SK-N-MC (cell line): ENCODE measurements at regions not wholly inside any gene's neighbourhood (a gene's known extent, or its start where the extent isn't known, plus 50 kb on each side); places are given as distances from the start of the nearest gene placed in this dataset.
"Not testable (repeated sequence)": the region's sequence is repeated elsewhere in the genome, so short reads cannot be mapped to it uniquely, and the experiment has no call there.

Source experiments
- DNase-seq: peaks from one replicate; pipeline ENCODE4 v3.0.0-alpha.2; 2011; ENCODE audit warnings: low read depth, low spot score
- H3K27ac ChIP-seq: fragments of 200-600 bp; sonication (generic); 2 replicates; pipeline ENCODE4 v1.5.1; 2016; ENCODE audit warnings: mixed run types
- H3K36me3 ChIP-seq: fragments of 200-600 bp; sonication (generic); 2 replicates; pipeline ENCODE4 v1.6.1; 2017; ENCODE audit warnings: antibody characterized with exemption, low read length, mixed read lengths; ENCODE audit not compliant: insufficient read depth
- H3K4me3 ChIP-seq: fragments of 200-600 bp; sonication (generic); 2 replicates; pipeline ENCODE4 v1.5.1; 2016
- H3K9ac ChIP-seq: fragments of 200-600 bp; sonication (generic); 2 replicates; pipeline ENCODE4 v1.8.0; 2017; ENCODE audit warnings: mixed run types, mixed read lengths; ENCODE audit not compliant: insufficient read length
- H3K9me3 ChIP-seq: fragments of 200-600 bp; sonication (generic); 2 replicates; pipeline ENCODE4 v1.6.1; 2017; ENCODE audit warnings: low read depth, mild to moderate bottlenecking, antibody characterized with exemption, low read length, moderate library complexity, mixed read lengths
- EZH2 ChIP-seq: fragments of 200-600 bp; sonication (generic); IDR thresholded peaks from one replicate; pipeline ENCODE4 v1.6.1; 2017; ENCODE audit warnings: antibody characterized with exemption
- FOXP2 ChIP-seq: optimal IDR thresholded peaks from 2 replicates; pipeline ENCODE3; 2011; ENCODE audit warnings: mild to moderate bottlenecking, moderate library complexity; ENCODE audit not compliant: insufficient read depth; ENCODE audit errors: extremely low read length, control extremely low read depth
- POLR2AphosphoS5 ChIP-seq: IDR thresholded peaks from 2 replicates; pipeline ENCODE4 v1.6.1; 2012; ENCODE audit warnings: mild to moderate bottlenecking, low read depth, low read length, borderline replicate concordance

DNA sequence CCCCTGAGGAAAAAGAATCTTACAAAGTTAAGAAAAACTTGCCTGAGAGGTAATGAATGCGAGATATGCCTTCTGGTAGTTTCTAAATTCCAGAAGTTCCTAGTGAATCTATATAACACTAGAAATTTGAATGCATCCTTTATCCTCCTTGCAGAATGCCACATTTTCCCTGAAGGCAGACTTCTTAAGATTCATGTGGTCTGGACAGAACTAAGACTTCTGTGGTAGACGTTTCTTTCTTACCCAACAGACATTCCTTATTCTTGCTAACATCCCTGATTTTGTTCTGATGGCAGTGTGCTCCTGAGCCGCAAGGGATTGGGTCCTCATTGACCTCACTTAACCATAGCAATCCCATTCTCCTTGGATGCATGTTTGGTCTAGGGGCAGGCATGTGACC lies 121.3 kb upstream of the PAPPA2 start:
- no peaks in the 10 kb centered on the region for H3K36me3 ChIP-seq
- no peak for TF ChIP-seq FOXP2
- TF ChIP-seq EZH2: no peak
- TF ChIP-seq POLR2AphosphoS5: no peak
- H3K9me3 ChIP-seq: no peaks in the 10 kb centered on the region
- no peak overlapping the region for H3K9ac ChIP-seq
- DNase-seq: no peak
- no peak overlapping the region for H3K4me3 ChIP-seq
- H3K27ac ChIP-seq: no peak overlapping the region

DNA sequence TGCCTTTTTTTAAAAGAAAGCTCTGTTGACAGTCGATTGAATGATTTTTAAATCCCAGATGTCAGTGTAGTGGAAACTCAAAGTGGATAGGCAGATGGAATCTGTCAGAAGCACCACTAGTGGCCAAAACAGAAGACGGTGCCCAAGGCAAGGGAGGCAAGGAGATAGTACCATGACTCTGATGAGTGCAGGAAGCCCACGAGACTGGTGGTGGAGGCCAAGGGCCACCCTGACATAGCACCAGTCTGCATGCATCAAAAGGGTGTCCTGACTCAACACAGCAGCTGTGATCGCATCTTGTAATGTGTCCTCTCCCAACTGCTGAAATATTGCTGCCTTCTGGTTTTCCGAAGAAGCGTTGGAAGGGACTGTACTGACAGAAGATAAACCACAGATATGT lies 124.1 kb upstream of the PAPPA2 start:
- Histone ChIP-seq H3K9me3 (no peaks in the 10 kb centered on the region), H3K9ac (no peak overlapping the region), H3K36me3 (no peaks in the 10 kb centered on the region), H3K27ac (no peak overlapping the region), H3K4me3 (no peak overlapping the region)
- no peak for TF ChIP-seq POLR2AphosphoS5
- TF ChIP-seq EZH2: no peak
- no peak for TF ChIP-seq FOXP2
- DNase-seq: no peak

DNA sequence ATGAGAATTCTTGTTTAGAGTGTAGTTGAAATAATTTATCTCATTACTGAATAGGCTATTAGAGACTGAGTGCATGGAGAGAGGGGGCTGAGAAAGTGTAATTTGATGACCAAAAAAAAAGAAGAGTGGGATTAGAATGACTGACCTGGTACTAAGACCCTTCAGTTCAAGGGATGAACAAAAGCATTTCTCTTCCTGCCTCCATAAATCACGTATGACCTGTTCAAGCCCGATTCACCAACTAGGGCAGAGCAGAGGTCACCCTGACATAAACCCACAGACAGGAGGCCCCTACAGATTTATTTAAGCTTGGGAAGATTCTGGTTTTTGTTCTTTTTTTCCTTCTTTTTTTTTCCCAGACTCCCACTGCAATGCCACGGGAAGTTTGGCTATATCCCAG lies 123.7 kb upstream of the COP1 start:
- Histone ChIP-seq H3K9me3 (no peaks in the 10 kb centered on the region), H3K27ac (no peak overlapping the region), H3K4me3 (no peak overlapping the region), H3K36me3 (no peaks in the 10 kb centered on the region), H3K9ac (no peak overlapping the region)
- TF ChIP-seq EZH2: no peak
- TF ChIP-seq FOXP2: no peak
- no peak for TF ChIP-seq POLR2AphosphoS5
- no peak for DNase-seq

DNA sequence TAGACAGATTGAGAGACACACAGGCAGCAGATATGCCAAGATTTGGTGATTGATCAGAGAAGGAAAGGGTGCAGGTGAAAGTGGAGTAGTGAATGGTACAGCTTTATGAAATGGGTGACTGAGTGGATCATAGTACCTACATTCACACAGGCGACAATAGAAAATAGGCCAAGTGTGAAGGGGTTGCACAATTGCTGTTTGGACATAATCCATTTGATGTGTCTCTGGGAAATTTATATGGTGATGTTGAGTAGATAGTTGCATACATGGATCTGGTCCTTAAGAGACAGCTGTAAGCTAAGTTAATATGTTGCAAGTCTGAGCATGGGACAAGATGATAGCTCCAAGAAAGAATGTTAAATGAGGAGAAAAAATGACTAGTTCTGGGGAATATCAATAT lies 118.6 kb upstream of the COP1 start:
- no peak for TF ChIP-seq FOXP2
- no peak for TF ChIP-seq POLR2AphosphoS5
- TF ChIP-seq EZH2: no peak
- H3K36me3 ChIP-seq: no peaks in the 10 kb centered on the region
- no peak overlapping the region for H3K27ac ChIP-seq
- DNase-seq: no peak
- H3K4me3 ChIP-seq: no peak overlapping the region
- H3K9ac ChIP-seq: no peak overlapping the region
- no peaks in the 10 kb centered on the region for H3K9me3 ChIP-seq

DNA sequence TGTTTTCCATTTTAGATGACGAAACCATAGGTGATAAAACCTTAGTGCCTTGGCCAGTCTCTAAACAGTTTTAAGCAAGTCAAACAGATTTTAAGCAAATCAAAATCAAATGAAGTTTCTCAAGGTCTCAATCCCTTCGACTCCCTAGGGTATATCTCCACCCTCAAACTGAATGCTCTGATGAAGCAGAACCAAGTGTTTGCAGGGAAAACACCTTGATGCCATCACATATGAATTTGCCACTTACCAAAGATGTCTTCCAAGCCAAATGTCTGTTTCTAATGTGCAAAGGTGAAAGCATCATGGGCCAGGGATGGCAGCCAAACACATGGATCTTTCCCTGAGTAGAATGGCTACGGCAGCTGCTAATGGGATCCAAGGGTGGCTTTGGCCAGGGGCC lies 116.4 kb upstream of the COP1 start:
- TF ChIP-seq EZH2: no peak
- no peak for TF ChIP-seq POLR2AphosphoS5
- no peak for TF ChIP-seq FOXP2
- Histone ChIP-seq H3K9me3 (no peaks in the 10 kb centered on the region), H3K36me3 (no peaks in the 10 kb centered on the region), H3K27ac (no peak overlapping the region), H3K4me3 (no peak overlapping the region), H3K9ac (no peak overlapping the region)
- no peak for DNase-seq

DNA sequence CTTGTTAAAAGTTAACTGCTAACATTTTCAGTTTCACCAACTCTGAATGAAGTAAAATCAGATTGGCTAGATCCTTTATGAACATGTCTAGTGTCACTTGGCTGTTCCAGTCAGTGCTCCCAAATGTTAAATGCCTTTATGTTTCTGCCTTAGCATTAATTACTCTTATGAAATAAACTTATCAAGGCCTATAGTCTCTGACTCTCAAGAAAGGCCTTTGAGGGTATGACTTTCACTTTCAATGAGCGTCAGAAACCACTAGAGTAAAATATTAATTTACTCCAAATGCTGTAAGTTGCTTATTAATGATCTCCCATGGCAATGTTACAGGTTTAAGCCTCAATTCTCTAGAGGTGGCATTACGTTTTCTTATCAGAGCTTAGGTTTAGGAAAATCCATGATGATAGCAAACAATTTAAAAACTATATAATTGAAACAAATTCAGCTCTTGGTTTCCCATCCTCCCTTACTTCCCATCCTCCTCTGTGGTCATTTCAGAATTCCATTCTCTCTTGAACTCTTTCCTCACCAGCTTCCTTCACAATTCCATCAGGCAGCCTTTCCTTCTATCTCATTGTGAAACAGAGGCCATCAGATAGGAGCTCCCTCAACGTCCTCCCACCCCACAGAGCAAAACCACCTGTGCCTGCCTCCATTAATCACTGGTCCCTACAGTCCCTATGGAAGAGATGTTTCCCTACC lies 108.6 kb upstream of the COP1 start:
- no peak for DNase-seq
- TF ChIP-seq POLR2AphosphoS5: no peak
- no peak for TF ChIP-seq EZH2
- TF ChIP-seq FOXP2: no peak
- no peak overlapping the region for H3K4me3 ChIP-seq
- H3K27ac ChIP-seq: no peak overlapping the region
- H3K9me3 ChIP-seq: no peaks in the 10 kb centered on the region
- H3K36me3 ChIP-seq: no peaks in the 10 kb centered on the region
- no peak overlapping the region for H3K9ac ChIP-seq

DNA sequence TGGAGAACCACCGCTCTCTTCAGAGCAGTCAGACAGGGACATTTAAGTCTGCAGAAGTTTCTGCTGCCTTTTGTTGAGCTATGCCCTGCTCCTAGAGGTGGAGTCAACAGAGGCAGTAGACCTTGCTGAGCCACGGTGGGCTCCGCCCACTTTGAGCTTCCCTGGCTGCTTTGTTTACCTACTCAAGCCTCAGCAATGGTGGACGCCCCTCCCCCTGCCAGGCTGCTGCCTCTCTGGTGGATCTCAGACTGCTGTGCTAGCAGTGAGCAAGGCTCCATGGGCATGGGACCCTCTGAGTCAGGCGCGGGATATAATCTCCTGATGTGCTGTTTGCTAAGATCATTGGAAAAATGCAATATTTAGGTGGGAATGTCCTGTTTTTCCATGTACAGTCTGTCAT lies 89.5 kb upstream of the COP1 start:
- DNase-seq, H3K9me3 ChIP-seq, H3K36me3 ChIP-seq, H3K4me3 ChIP-seq, H3K27ac ChIP-seq, H3K9ac ChIP-seq: not testable (repeated sequence)

DNA sequence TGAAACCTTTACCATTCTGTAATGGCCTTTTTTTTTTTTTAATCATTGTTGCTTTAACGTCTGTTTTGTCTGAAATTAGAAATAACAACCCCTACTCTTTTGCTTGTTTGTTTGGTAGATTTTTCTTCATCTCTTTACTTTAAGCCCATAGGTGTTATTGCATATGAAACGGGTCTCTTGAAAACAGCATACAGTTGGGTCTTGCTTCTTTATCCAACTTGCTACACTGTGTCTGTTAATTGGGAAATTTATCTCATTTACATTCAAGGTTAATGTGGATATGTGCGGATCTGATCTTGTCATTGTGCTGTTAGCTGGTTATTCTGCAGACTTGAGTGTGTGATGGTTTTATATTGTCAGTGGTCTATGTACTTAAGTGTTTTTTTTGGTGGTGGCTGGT lies 78.9 kb upstream of the COP1 start:
- Histone ChIP-seq H3K36me3 (no peaks in the 10 kb centered on the region), H3K9me3 (no peaks in the 10 kb centered on the region), H3K27ac (no peak overlapping the region), H3K4me3 (no peak overlapping the region), H3K9ac (no peak overlapping the region)
- TF ChIP-seq POLR2AphosphoS5 (no peak), EZH2 (no peak), FOXP2 (no peak)
- DNase-seq: no peak

DNA sequence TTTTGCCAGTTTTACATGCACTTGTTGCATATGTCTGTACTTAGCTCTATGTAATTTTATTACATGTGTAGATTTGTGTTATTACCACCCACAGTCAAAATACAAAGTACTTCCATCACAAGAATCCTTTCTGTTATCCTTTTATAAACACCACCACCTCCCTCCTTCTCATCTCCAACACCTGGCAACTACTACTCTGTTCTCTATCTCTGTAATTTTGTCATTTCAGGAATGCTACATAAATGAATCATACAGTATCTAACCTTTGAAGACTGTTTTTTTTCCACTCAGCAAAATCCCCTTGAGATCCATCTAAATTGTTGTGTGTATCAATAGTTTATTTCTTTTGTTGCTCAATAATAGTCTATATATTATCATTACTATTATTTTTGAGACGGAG lies 64.5 kb upstream of the COP1 start:
- Histone ChIP-seq H3K9ac (no peak overlapping the region), H3K27ac (no peak overlapping the region), H3K36me3 (no peaks in the 10 kb centered on the region), H3K4me3 (no peak overlapping the region), H3K9me3 (no peaks in the 10 kb centered on the region)
- TF ChIP-seq POLR2AphosphoS5: no peak
- no peak for TF ChIP-seq EZH2
- no peak for TF ChIP-seq FOXP2
- no peak for DNase-seq
